ENCODE measurements at regions not wholly inside any gene's neighbourhood (a gene's known extent, or its start where the extent isn't known, plus 50 kb on each side); places are given as distances from the start of the nearest gene placed in this dataset.

DNA sequence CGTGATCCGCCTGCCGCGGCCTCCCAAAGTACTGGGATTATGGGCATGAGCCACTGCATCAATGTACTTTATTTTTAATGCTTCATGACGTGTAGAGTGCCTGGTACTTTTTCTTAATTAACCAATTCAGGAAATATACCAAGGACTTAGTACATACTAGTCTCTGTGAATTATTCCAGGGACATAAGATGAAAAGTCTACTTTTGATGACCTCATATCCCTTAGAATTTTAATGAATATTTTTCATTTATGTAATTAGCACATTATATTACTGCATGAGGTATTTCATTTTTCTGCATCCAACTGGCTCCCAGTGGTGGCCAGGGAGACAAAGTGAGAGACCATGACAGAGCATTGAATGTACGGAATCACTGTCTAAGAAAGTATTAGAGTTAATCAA is 577.7 kb upstream of the NOVA1 start:
- TF ChIP-seq, protein P1, sequence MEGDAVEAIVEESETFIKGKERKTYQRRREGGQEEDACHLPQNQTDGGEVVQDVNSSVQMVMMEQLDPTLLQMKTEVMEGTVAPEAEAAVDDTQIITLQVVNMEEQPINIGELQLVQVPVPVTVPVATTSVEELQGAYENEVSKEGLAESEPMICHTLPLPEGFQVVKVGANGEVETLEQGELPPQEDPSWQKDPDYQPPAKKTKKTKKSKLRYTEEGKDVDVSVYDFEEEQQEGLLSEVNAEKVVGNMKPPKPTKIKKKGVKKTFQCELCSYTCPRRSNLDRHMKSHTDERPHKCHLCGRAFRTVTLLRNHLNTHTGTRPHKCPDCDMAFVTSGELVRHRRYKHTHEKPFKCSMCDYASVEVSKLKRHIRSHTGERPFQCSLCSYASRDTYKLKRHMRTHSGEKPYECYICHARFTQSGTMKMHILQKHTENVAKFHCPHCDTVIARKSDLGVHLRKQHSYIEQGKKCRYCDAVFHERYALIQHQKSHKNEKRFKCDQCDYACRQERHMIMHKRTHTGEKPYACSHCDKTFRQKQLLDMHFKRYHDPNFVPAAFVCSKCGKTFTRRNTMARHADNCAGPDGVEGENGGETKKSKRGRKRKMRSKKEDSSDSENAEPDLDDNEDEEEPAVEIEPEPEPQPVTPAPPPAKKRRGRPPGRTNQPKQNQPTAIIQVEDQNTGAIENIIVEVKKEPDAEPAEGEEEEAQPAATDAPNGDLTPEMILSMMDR (IDR thresholded peaks at IDR 0.05; ENCODE audit: poor library complexity, severe bottlenecking): no peak
- H3K36me3 ChIP-seq (ENCODE audit: low read depth): no peaks in the 10 kb centered on the region
- H3K27me3 ChIP-seq (ENCODE audit: insufficient read depth, poor library complexity, severe bottlenecking): peaks cover 7% of the 10 kb centered on the region
- no peak overlapping the region for H3K4me3 ChIP-seq (ENCODE audit: severe bottlenecking)
- ATAC-seq (ENCODE audit: low read depth) (no peak), DNase-seq (ENCODE audit: low spot score) (no peak)
- no peak overlapping the region for H3K27ac ChIP-seq (ENCODE audit: poor library complexity, severe bottlenecking)
- no peaks in the 10 kb centered on the region for H3K9me3 ChIP-seq (ENCODE audit: severe bottlenecking)
- no peaks in the 10 kb centered on the region for H3K4me1 ChIP-seq (ENCODE audit: insufficient read depth, poor library complexity, severe bottlenecking)

GRCh38 chr14:27181333-27181732 is 583.5 kb upstream of the NOVA1 start:
- DNase-seq (ENCODE audit: low spot score) (no peak), ATAC-seq (ENCODE audit: low read depth) (no peak)
- Histone ChIP-seq H3K27ac (ENCODE audit: poor library complexity, severe bottlenecking) (no peak overlapping the region), H3K4me3 (ENCODE audit: severe bottlenecking) (no peak overlapping the region), H3K4me1 (ENCODE audit: insufficient read depth, poor library complexity, severe bottlenecking) (no peaks in the 10 kb centered on the region), H3K9me3 (ENCODE audit: severe bottlenecking) (no peaks in the 10 kb centered on the region), H3K36me3 (ENCODE audit: low read depth) (no peaks in the 10 kb centered on the region), H3K27me3 (ENCODE audit: insufficient read depth, poor library complexity, severe bottlenecking) (peaks cover 27% of the 10 kb centered on the region)
- TF ChIP-seq, protein P1 (IDR thresholded peaks at IDR 0.05; ENCODE audit: poor library complexity, severe bottlenecking): no peak

DNA sequence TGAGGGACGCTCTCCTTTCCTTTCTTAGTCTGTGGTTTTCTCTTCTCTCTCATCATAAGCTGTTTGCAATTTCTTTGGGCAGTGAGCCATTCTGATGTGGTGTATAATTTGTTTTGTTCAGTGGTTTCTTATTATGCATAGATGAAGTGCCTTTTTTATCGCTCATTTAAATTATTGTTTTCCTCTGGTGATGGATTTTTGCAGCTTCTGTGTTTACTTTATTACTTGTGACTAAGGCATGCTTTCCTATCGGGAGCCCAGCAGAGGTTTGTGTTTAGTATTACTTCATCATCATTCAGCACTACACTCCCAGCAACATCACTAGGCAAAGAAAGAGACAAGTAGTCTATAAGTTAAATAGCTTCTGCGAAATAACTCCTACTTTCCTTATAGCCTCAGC is 586.6 kb upstream of the NOVA1 start:
- H3K27me3 ChIP-seq (ENCODE audit: insufficient read depth, poor library complexity, severe bottlenecking): peaks cover 42% of the 10 kb centered on the region
- H3K9me3 ChIP-seq (ENCODE audit: severe bottlenecking): no peaks in the 10 kb centered on the region
- H3K36me3 ChIP-seq (ENCODE audit: low read depth): no peaks in the 10 kb centered on the region
- TF ChIP-seq, protein P1 (IDR thresholded peaks at IDR 0.05; ENCODE audit: poor library complexity, severe bottlenecking): no peak
- no peak overlapping the region for H3K4me3 ChIP-seq (ENCODE audit: severe bottlenecking)
- no peaks in the 10 kb centered on the region for H3K4me1 ChIP-seq (ENCODE audit: insufficient read depth, poor library complexity, severe bottlenecking)
- no peak overlapping the region for H3K27ac ChIP-seq (ENCODE audit: poor library complexity, severe bottlenecking)
- DNase-seq (ENCODE audit: low spot score) (no peak), ATAC-seq (ENCODE audit: low read depth) (no peak)

DNA sequence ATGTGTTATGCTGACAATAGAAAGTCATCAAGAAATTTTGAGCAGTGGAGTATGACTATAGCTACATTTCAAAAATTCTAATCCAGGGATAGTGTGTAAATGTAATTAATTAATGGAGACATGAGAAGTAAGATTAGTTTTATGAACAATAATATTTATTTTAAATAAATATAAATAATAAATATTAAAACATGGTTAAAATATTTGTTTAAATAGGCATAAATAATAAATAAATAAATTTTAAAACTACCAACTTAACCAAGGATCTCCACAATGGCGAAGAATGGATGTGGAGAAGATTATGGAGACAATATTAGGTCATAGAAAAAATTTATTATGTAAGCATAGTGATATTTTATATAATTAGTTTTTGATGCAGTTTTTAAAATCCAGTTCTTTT is 588.2 kb upstream of the NOVA1 start:
- ATAC-seq (ENCODE audit: low read depth) (no peak), DNase-seq (ENCODE audit: low spot score) (no peak)
- Histone ChIP-seq H3K36me3 (ENCODE audit: low read depth) (no peaks in the 10 kb centered on the region), H3K4me3 (ENCODE audit: severe bottlenecking) (no peak overlapping the region), H3K27me3 (ENCODE audit: insufficient read depth, poor library complexity, severe bottlenecking) (peaks cover 42% of the 10 kb centered on the region), H3K9me3 (ENCODE audit: severe bottlenecking) (no peaks in the 10 kb centered on the region), H3K4me1 (ENCODE audit: insufficient read depth, poor library complexity, severe bottlenecking) (no peaks in the 10 kb centered on the region), H3K27ac (ENCODE audit: poor library complexity, severe bottlenecking) (no peak overlapping the region)
- TF ChIP-seq, protein P1 (IDR thresholded peaks at IDR 0.05; ENCODE audit: poor library complexity, severe bottlenecking): no peak

GRCh38 chr14:27187136-27187535 is 589.3 kb upstream of the NOVA1 start:
- no peak for DNase-seq (ENCODE audit: low spot score)
- H3K4me1 ChIP-seq (ENCODE audit: insufficient read depth, poor library complexity, severe bottlenecking): no peaks in the 10 kb centered on the region
- H3K4me3 ChIP-seq (ENCODE audit: severe bottlenecking): no peak overlapping the region
- TF ChIP-seq, protein P1 (IDR thresholded peaks at IDR 0.05; ENCODE audit: poor library complexity, severe bottlenecking): no peak
- no peaks in the 10 kb centered on the region for H3K36me3 ChIP-seq (ENCODE audit: low read depth)
- H3K9me3 ChIP-seq (ENCODE audit: severe bottlenecking): no peaks in the 10 kb centered on the region
- H3K27me3 ChIP-seq (ENCODE audit: insufficient read depth, poor library complexity, severe bottlenecking): peaks cover 37% of the 10 kb centered on the region
- ATAC-seq (ENCODE audit: low read depth): no peak
- no peak overlapping the region for H3K27ac ChIP-seq (ENCODE audit: poor library complexity, severe bottlenecking)
